AG04449 (cell line): ENCODE measurements at regions not wholly inside any gene's neighbourhood (a gene's known extent, or its start where the extent isn't known, plus 50 kb on each side); places are given as distances from the start of the nearest gene placed in this dataset.

ENCODE experiments used
- CTCF ChIA-PET: fragments of 350-600 bp; formaldehyde crosslinking; extraction: SDS; loops from one replicate; lab custom pipeline; 2021; ENCODE audit warnings: antibody characterized with exemption; lab: Yijun Ruan, JAX
- POLR2A ChIA-PET: fragments of 400-600, 350-600 bp; formaldehyde crosslinking; extraction: SDS; loops from one replicate; lab custom pipeline; 2020; ENCODE audit warnings: antibody characterized with exemption, inconsistent platforms; lab: Yijun Ruan, JAX
- DNase-seq: peaks from one replicate; pipeline ENCODE4 v3.0.0-alpha.2; 2010; ENCODE audit warnings: low read depth, low spot score
- H3K4me3 ChIP-seq: 2 replicates; pipeline ENCODE4 v1.5.1; 2011; ENCODE audit warnings: low read depth, mild to moderate bottlenecking, control low read depth, low read length
- CTCF ChIP-seq: IDR thresholded peaks from one replicate; pipeline ENCODE4 v1.5.1; 2011; ENCODE audit warnings: mild to moderate bottlenecking, moderate library complexity, low read length, control low read depth, inconsistent platforms; ENCODE audit not compliant: insufficient read depth; ENCODE audit errors: missing control alignments

- DNase-seq: no peak
- TF ChIP-seq CTCF: no peak
- POLR2A ChIA-PET: interaction anchor here (1.0 kb wide), 1 partner anchor 12 kb away, joined by 3 read pairs; no protein-coding TSS in a partner anchor
- CTCF ChIA-PET: interaction anchor here (1.3 kb wide), 1 partner anchor 11 kb away, joined by 3 read pairs; no protein-coding TSS in a partner anchor
- no peak overlapping the region for H3K4me3 ChIP-seq
These were observed 55.6 kb downstream of the MRPL32 start for GRCh38 chr7:42987648-42988214.

GRCh38 chr7:42991024-42991423 lies 58.8 kb downstream of the MRPL32 start:
- ChIA-PET CTCF (no interaction called here), POLR2A (no interaction called here)
- no peak for DNase-seq
- H3K4me3 ChIP-seq: no peak overlapping the region
- no peak for TF ChIP-seq CTCF

- no peak overlapping the region for H3K4me3 ChIP-seq
- TF ChIP-seq CTCF: no peak
- ChIA-PET CTCF (no interaction called here), POLR2A (no interaction called here)
- no peak for DNase-seq
These were observed 59.9 kb downstream of the MRPL32 start for GRCh38 chr7:42991913-42992591.

GRCh38 chr7:42993038-42993437 lies 60.9 kb downstream of the MRPL32 start:
- ChIA-PET POLR2A (no interaction called here), CTCF (no interaction called here)
- no peak for DNase-seq
- H3K4me3 ChIP-seq: no peak overlapping the region
- no peak for TF ChIP-seq CTCF

GRCh38 chr7:42994096-42994495 lies 61.9 kb downstream of the MRPL32 start:
- ChIA-PET CTCF (no interaction called here), POLR2A (no interaction called here)
- no peak overlapping the region for H3K4me3 ChIP-seq
- no peak for DNase-seq
- no peak for TF ChIP-seq CTCF

- no peak for DNase-seq
- CTCF ChIA-PET: no interaction called here
- POLR2A ChIA-PET: no interaction called here
- H3K4me3 ChIP-seq: no peak overlapping the region
- TF ChIP-seq CTCF: no peak
These were observed 65.4 kb downstream of the MRPL32 start for GRCh38 chr7:42997611-42998010.
